Limb (tissue), 2 donors: ENCODE measurements at regions not wholly inside any gene's neighbourhood (a gene's known extent, or its start where the extent isn't known, plus 50 kb on each side); places are given as distances from the start of the nearest gene placed in this dataset.
"Not testable (repeated sequence)": the region's sequence is repeated elsewhere in the genome, so short reads cannot be mapped to it uniquely, and the experiment has no call there.

Source experiments
- DNase-seq, 2 donors: peaks; one replicate each; pipeline ENCODE4 v3.0.0-alpha.2; 2016; ENCODE audit errors: extremely low spot score in 2 of 2

DNA sequence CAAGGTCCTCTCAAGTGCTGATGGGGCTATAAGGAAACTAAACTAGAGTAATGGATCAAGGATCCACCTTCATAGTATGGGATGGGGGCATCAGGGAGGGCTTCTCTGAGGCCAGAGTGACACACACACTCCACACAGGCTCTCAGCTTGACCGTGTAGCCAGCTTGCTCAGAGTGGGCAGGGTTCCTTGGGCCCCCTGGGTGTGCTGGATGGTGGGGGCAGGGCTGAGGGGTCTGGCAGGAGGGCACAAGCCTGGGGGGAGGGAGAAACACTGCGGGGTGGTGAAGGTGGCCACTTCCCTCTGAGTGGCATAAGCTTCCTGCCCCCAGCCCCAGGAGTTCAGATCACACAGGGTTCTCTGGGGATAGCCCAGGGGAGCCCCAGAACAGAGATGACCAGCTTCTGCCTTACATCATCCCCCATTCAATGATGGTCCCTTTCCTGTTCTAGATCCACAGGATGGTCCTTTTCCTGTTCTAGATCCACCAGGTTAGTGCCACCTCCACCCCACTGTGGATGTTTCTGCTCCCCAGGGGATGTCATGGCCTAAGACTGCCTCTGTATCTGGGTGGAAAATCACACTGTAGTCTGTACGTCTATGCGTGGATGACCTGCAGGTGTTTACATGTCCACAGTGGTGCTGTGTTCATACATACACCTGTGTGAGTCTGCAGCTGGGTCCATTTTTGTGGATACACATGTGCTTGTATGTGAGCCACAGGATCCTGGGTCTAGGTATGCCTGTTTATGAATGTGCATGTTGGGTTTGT lies 525.0 kb downstream of the PTPRU start:
- no peak for DNase-seq

DNA sequence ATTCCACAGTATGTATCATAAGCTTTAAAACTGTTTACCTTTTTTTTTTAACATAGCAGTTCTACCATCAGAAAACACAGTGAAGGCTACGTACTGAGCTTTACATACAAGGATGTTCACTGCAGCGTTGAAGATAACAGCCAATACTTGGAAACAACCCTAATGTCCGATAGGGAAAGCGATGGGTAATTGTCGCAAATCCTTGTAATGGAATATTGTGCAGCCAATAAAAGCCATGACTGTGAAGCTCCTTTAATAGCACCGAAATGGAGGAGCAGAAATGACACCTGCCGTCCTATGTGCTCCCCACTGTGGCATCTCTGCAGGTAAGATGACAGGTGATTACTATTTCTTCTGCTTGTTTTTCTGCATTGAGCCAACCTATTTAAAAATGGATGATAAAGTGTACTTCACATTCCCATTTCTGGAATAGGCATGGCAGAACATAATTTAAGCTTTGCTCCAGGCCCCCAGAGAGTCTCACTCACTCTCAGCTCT lies 523.8 kb downstream of the PTPRU start:
- DNase-seq = no peak

DNA sequence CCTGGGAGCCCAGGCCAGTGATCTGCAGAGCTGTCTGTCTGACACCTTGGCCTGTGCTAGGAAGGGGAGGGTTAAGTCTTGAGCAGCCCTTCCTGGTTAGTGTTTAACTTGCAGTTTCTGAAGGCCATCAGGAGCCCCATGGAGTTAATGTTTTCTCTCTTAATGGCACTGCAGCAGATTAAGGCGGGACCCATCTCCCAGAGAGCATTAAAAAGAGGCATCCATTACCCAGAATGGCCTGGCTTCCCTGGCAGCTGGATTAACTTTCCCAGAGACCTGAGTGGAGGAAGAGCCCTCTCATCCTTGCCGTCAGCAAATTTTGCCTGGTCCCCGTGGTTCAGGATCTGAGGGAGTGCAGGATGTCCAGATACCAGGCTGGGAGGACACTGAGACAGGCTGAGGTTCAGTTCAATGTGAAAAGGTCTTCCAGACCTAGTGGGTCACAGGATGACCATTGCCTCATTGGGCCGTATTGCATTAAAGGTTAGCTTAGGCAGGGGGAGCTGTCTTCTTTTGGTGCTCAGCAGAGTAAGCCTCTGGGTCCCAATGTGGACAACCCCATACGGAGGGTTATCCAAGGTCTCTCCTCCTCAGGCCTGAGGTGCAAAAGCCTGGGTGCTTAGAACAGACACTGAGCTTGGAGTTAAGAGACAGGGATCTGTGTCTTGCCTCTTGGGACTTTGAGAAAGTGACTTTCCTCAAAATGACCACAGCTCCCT lies 522.6 kb downstream of the PTPRU start:
- no peak for DNase-seq

DNA sequence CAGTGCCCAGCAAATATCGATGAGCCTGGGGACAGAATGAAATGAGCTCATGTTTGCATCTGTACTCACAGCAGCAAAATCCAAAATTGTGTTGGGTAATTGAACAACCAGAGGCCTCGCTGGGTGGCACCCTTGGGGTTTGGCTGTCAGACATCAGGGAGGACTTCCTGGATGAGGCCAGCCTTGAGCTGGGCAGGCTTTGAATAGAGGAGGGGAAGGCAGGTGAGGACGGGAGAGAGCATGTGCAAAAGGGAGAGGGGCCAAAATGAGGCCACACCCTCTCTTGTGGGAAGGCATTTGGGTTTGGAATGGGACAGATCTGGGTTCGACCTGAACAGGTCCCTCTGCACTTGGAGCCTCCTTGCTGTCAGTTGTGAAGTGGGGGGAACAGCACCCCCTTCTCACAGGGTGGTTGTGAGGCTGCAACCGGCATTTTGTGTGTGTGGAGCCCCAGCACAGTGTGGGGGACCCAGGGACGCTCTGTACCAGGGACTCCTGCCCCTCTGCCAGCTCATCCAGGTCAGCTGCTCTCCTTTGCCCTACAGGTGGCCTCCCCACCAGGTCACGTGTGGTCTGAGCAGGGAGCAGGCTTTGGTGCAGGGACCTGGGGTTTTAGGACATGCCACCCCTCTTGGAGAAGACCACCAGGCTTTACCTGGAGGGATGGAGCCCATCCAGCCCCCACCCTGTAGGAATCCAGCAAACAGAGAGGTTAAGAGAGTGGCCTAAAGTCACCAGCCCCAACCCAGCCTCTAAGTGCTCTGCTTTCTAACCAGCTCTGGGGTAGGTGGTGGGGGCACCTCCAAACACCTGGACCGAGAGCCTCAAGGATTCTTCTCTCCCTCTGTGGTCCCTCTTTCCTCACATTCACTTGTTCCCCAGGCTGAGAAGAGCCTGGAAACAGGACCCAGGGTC lies 521.8 kb downstream of the PTPRU start:
- DNase-seq = no peak

DNA sequence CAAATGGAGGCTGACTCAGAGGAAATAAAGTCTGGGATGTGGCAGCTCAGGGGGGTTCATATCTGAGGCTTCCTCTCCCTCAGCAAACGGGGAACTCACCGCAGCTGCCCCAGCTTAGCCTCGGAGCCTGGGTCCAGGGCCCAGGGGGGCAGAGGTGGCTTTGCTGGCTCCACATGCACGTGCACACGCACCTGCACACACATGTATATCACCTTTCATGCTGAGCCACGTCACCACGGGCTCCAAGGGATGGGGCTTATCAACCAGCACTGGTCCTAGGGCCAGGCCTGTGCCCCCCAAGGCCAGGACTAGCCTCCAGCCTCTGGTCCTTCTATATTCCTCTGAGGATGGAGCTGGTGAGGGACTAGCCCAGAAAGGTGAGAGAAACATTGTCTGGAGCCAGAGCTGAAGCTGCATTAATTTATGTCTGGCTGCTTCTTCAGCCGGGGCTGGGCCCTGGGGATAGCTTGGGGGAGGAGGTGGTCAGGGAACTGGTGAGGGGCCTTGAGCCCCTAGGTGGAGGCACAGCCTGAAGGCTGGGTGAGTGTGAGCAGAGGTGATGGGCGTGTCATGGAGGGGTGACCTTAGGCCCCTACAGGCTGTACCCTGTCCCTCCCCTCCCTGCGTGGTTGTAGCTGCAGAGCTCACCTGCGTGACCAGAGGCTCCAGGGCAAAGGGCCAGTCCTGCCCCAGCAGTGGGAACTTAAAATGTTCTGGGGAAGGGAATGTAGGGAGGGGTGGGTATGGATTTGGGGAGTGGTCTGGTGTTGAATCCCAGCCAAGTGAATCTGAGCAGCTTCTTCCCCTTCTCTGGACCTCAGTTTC lies 520.8 kb downstream of the PTPRU start:
- no peak for DNase-seq

DNA sequence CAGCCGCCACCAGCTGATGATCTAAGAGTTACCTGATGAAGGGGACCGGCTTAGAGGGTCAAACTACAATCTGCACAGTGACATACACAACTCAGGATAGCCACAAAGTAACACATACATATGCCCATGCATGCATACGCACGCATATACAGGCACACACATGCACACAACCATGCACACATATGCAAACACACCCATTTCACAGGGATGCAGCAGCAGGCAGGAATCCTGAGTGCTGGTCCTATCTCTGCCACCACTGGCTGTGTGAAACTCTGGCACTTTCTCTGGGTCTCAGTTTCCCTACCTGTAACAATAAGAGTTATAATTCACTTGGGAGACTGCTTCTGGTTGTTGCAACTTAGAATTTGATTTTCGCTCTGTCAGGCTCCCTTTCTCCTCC lies 520.2 kb downstream of the PTPRU start:
- DNase-seq = no peak

DNA sequence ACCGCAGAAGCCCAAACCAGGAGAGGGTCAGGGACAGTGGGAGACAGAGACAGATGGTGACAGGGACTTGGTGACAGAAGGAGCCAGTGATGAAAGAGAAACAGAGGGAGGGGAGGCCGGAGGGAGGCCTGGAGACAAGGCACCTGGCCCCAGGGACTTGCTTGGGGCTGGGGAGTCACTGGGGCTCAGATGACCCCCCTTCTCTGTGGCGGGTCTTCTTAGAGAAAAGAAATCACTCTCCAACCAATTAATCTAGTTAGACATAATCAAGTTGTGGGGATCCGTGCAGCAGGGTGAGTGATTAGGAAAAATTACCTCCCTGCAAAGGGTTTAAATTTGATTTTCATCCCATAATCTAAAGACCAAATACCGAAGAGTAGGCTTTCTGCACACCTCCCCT lies 519.8 kb downstream of the PTPRU start:
- no peak for DNase-seq

DNA sequence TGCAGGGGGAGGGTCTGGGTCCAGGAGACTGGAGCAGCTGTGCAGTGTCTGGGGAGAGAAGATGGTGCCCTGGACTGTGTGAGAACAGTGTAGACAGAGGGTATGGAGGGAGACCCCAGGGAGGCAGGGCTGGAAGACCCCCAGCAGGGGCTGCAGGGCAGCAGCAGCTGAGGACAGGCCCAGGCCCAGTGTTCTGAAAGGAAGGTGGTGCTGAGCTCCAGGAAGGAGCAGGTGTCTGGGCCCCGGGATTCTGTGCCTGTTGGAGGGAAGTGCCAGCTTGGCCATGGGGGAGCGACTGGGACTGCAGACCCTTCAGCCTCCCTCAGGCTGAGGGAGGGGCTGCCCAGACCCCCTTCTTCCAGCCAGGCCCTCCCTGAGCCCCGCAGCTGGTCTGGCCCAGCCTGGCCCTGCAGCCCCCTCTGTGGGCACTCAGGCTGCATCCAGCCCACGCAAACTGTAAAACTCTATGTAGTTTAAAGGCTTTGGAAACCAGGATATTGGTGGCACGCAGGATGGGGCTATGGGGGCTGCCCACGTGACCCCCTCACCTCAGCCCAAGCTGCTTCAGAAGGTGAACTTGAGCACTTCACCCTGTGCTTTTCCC lies 519.2 kb downstream of the PTPRU start:
- not testable (repeated sequence) for DNase-seq

DNA sequence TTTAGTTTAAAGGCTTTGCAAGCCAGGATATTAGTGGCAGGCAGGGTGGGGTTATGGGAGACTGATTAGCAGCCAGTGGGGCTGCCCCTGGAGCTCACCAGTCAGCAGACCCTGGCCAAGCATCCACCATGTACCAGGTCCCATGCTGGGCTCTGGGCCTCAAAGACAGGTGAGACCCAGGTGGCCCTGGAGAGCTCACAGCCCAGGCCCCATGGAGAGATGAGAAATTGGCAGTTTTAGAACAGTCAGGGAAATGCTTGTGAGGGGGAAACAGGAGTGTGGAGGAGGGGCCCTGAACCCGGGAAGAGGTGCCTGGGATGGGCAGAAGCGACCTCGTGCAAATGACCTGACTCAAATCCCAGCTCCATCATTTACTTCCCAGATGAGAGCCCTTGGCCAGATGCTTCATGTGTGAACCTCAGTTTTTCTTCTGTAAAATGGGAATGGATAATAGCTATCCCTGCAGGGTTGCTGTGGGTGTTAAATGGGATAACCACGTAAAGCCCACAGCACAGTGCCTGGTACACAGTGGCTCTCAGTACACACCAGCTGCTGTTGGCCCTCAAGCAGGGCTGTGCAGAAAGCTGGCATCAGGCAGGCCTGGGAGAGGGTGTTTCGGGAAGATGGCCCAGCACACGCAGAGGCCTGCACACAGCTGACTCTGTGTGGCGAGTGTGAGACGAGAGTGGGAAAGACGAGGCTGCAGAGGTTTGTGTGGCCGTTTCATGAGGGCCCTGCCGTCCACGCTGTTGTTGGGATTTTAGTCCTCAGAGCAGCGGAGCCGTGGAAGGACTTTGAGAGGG lies 518.5 kb downstream of the PTPRU start:
- no peak for DNase-seq

DNA sequence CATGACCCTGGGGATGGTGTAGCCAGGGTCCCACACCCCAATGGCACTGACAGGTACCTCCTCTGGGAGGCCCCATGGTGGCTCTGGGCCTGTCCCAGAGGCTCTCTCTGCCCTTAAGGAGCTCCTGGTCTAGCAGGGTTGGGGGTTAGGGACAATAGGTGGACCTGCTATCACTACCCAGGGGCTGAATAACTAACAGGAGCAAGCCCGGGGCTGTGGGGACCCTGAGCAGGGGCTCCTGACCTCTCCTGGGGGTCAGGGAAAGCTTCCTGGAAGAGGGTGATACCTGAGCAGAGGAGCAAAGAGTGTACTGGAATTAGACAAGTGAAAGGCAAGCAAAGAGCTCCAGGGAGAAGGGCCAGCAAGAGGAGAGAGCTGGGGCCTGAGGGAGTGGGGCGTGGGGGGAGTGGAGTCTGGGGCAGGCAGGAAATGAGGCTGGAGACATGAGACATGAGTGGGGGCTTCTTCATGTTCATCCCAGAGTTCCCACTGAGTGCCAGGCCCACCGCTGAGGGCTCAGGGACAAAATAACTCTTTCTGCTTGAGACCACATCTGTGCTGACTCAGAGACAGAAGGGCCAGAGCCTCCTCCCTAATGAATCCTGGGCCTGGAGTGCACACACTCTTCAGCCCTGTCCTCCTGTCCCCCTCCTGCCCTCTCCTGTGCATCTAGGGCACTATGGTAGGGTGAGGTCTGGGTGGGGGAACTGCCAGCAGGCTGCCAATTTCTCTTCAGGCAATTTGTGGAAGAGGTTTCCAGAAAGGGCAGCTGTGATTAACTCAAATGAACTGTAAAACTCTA lies 517.6 kb downstream of the PTPRU start:
- DNase-seq = no peak

DNA sequence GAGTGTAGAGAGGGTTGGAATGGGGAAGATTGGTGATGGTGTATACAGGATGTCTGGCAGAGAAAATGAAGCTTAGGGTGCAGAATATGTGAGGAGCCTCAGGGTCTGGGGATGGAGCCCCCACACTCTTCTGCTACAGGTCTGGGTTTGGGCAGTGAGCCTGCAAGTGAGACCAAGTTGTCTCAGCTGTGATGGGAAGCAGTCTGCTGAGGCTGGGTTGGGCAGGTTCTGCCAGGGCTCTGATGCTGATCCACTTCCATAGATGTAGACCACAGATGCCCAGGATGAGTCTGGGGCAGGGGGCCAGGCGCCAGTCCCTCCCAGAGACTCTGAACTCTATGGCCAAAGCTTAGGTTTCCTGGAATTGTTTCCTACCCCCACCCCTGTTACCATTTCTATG lies 516.9 kb downstream of the PTPRU start:
- DNase-seq = no peak

DNA sequence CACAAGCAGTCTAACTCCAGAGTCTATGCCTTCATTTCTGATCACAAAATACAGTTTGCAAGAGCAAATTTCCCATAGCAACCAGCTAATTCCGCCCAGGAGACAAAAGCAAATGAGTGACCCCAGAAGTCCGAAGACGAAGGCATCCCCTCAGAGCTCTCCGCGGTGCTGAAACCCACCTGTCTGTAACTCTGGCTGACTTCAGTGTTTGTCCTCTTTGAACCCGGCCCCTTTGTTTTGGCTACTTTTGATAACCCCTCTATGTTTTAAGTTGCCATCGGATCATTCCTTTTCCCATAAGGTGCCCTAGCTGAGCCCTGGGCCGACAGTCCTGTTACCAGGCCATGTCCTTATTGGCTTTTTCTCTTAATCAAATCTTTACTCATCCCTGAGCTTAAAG lies 515.8 kb downstream of the PTPRU start:
- DNase-seq = no peak

DNA sequence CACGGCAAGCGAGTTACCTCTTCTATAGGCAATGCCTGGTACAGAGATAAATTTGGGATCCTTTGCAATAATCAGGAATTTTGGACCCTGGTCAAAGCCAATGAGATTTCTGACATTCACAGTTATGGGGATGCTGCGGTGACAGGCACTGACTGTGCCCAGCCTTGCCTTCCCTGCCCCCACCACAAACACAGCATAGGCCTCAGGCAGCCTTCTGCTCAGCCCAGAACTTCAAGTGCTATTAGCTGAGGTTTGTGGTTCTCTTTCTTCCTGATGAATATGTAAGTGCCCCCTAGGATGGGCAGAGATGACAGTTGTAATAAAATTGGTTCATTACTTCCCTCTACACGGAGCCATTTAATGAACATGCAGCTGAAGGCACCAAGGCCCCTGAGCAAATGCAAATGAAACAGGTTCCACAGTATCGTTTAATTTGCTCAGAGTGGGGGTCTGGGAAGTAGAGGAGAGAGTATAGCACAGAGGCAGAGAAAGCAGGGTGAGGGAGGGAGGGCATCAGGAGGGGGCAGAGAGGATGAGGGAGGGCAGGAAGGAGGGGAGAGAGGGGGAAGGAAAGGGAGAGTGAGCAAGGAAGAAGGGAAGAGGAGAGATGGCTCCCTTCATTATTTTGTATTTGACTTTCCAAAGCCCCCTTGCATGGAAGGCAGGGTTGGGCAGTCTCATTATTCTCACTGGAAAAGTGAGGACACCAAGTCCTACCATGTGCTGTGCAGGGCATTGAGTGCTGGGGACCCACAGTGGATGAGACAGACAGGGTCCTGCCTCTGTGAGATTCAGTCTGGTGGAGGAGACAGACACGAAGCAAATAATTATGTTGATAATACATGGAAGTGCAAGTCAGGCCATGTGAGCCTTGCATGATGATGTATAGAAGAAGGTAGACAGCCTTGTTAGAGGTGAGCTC lies 513.0 kb downstream of the PTPRU start:
- no peak for DNase-seq

DNA sequence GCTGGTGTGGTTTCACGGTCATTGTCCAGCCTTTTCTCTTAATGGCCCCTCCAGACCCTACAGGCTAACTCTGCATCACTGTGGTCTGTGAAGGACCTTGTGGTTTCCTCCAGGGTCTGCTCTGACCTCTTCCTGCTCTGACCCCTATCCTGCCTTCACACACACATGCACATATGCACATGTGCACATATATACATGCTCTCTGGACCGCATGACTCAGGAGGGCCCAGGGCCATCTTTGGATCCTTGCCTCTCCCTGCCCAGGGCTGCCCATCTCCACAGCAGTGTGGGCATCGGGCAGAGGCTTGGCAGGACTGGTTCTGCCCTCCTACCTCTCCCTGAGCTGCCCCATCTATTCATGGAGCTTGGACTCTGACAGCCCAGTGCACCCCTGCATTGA lies 510.9 kb downstream of the PTPRU start:
- no peak for DNase-seq

DNA sequence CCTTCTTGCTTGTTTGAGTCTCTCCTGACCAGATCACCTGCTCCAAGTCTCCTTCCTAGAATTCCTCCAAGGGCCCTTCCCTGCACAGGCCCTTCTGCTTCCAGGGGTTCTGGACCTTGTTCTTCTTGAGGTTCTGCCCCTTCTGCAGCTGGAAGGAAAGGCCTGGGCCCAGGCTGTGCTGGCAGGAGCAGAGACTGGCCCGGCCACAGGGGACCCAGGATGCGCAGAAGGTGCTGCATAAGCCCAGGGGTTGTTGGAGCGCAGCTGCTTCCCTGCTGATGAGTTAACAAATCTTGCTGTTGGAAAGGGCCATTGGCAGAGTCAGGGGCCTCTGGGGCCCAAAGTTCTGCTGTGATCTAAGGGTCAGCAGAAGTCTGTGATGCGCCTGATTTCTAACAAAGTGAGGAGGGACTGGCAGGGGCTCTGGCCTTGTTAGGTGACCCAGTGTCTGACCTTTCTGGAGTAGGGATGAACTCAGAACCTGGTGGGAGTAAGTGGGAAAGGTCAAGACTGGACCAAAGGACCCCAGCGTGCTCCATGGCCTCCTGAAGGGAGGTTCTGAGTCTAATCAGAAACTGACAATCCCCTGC lies 509.8 kb downstream of the PTPRU start:
- no peak for DNase-seq

DNA sequence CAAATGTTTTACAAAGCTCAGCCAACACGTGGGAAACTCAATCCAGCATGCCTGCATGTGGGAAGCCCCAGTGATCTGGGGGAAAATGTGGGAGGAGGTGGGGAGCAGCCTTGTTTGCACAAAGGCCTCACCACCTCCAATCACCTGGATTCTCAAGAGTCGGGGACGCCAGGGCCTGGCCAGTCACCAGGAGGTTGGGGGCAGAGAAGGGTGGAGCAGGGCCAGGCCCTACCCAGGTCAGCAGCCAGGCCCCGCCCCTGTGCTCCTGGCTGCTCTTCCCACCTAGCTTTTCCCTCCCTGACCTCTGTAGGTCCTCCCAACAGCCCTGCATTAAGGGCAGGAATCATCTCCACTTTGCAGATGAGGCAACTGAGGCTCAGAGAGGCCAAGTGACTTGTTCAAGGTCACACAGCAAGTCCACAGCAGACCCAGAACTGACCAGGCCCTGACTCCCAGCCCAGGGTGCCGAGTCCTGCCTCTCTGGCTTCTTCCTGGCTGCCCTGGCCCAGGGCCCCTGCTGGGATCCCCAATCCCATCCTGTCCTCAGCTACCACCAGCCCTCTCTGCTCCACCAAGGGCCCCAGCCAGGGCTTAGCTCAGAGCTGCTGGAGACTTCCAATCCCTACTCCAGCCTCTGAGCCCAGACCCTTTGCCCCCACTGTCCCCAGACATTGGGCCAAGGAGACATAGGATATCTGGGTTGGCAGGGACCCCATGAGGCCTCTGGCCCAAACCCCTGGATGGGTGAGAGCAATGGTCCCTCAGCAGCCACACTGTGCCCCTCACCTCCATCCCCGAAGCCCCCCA lies 508.6 kb downstream of the PTPRU start:
- no peak for DNase-seq

DNA sequence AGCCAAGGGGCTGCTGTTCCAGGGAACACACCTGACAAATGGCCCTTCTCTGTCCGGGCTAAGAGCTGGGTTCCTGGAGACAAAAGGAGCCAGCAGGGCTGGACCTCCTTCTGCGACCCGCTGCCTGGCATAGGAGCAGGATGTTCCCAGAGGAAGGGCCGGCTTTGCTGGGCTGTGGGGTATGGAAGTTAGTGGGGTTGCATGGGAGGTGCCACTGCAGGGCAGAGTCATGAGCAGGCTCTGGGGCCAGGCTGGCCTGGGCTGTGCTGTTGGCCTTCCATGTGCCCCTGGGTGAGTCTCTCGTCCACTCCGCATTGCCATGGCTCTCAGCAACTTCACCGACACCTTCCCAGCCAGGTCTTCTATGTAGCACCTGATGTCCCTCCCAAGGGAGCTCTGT lies 507.6 kb downstream of the PTPRU start:
- no peak for DNase-seq
